Transverse colon (tissue), 4 donors: ENCODE measurements at regions not wholly inside any gene's neighbourhood (a gene's known extent, or its start where the extent isn't known, plus 50 kb on each side); places are given as distances from the start of the nearest gene placed in this dataset.

Experiments used
- DNase-seq: peaks from one replicate; pipeline ENCODE4 v3.0.0-alpha.2; 2019
- H3K27ac ChIP-seq, 4 donors: fragments of 200-600 bp; sonication (generic); 2 replicates each; pipeline ENCODE4 v1.5.1; 2016 to 2018; ENCODE audit warnings: inconsistent platforms in 4 of 4
- H3K27me3 ChIP-seq: fragments of 200-600 bp; sonication (generic); 2 replicates; pipeline ENCODE4 v1.5.1; 2017; ENCODE audit warnings: inconsistent platforms
- H3K36me3 ChIP-seq, 4 donors: fragments of 200-600 bp; sonication (generic); 2 replicates each; pipeline ENCODE4 v1.5.1; 2017 to 2019; ENCODE audit warnings: inconsistent platforms in 4 of 4
- H3K4me1 ChIP-seq, 4 donors: fragments of 200-600 bp; sonication (generic); 2 replicates each; pipeline ENCODE4 v1.5.1; 2017 to 2020; ENCODE audit warnings: inconsistent platforms in 4 of 4
- H3K4me3 ChIP-seq, 4 donors: fragments of 200-600 bp; sonication (generic); 1 replicate in 1 of 4; 2 replicates in 3 of 4; pipeline versions ENCODE4 v1.5.1 to v1.6.1; 2017 to 2019; ENCODE audit warnings: inconsistent platforms in 4 of 4
- H3K9me3 ChIP-seq, 2 donors: fragments of 200-600 bp; sonication (generic); 2 replicates each; pipeline ENCODE4 v1.5.1; 2017 to 2019; ENCODE audit warnings: inconsistent platforms in 2 of 2
- CTCF ChIP-seq, 5 experiments: fragments of 200-600 bp in 3 of 5; fragments of 450-650 bp in 2 of 5; sonication (generic) in 3 of 5; IDR thresholded peaks; 1 replicate in 2 of 5; 2 replicates in 3 of 5; pipeline ENCODE4 v1.5.1; 2016 to 2017; ENCODE audit warnings: antibody characterized with exemption in 5 of 5, inconsistent platforms in 3 of 5, mild to moderate bottlenecking in 2 of 5, moderate library complexity in 1 of 5
- EP300 ChIP-seq: sonication (generic); formaldehyde crosslinking; IDR thresholded peaks from one replicate; pipeline ENCODE4 v1.6.1; 2017; ENCODE audit warnings: antibody characterized with exemption, low read depth
- POLR2A ChIP-seq: fragments of 450-650 bp; IDR thresholded peaks from one replicate; pipeline ENCODE4 v1.6.1; 2016; ENCODE audit warnings: antibody characterized with exemption, mild to moderate bottlenecking, moderate library complexity
- POLR2AphosphoS5 ChIP-seq, 3 donors: sonication (generic); formaldehyde crosslinking; IDR thresholded peaks; one replicate each; pipeline ENCODE4 v1.6.1; 2016; ENCODE audit warnings: antibody characterized with exemption in 3 of 3
- WGBS, 2 donors: methylation state at CpG; one replicate each; pipeline ENCODE4 v1.1.5; 2018; ENCODE audit warnings: low coverage in 1 of 2; 5-methylcytosine and 5-hydroxymethylcytosine counted together
- in situ Hi-C, 4 donors: fragments of 200-750 bp; cut with MboI; loops; one replicate each; pipeline versions ENCODE4 v1.15.0 to v1.15.1; 2017; ENCODE audit warnings: low sequenced_read_pairs in 3 of 4, low pct_ligation_motif_present in 1 of 4, low pct_unique_long_range_greater_than_20kb in 1 of 4
- intact Hi-C: fragments of 100-400 bp; cut with DNase I; formaldehyde crosslinking; loops from one replicate; pipeline ENCODE4 v1.15.1; 2023; ENCODE audit warnings: low total_unique reads

DNA sequence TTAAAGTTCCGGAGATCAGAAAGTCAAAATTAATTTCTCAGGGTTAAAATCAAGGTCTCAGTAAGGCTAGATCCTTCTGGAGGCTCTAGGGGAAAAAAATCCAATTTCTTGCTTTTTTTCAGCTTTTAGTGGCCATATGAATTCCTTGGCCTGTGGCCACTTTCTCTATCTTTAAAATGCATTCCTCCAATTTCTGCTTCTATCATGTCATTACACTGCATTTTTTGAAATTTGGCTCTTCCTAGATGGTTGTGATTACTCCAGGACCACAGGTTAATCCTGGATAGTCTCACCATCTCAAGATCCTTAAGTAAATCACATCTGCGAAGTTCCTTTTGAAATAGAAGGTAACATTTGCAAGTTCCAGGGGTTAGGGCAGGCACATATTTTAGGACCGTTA, 1294.9 kb upstream of the CITED2 start:
- in situ Hi-C loops (no loop called here), intact Hi-C loops (no loop called here)
- Histone ChIP-seq H3K36me3 (no peaks in the 10 kb centered on the region), H3K4me1 (no peaks in the 10 kb centered on the region), H3K27ac (no peak overlapping the region), H3K4me3 (no peak overlapping the region), H3K9me3 (no peaks in the 10 kb centered on the region), H3K27me3 (no peaks in the 10 kb centered on the region)
- TF ChIP-seq CTCF (IDR thresholded peaks at IDR 0.05) (no peak), POLR2A (no peak), POLR2AphosphoS5 (IDR thresholded peaks at IDR 0.05) (no peak), EP300 (no peak)
- WGBS, 2 donors: 76 to 82% methylated on average over 3 of the region's 3 CpGs
- DNase-seq: no peak

DNA sequence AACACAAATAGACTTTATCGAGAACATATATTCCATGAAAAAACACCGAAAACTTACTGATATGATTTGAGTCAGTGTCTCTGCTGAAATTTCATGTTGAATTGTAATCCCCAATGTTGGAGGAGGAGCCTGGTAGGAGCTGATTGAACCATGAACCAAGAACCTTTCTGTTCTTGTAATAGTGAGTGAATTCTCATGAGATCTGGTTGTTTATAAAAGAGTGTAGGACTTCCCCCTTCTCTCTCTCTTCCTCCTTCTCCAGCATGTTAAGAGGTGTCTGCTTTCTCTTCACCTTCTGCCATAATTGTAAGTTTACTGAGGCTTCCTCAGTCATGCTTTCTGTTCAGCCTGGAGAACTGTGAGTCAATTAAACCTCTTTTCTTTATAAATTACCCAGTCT, 1289.3 kb upstream of the CITED2 start:
- WGBS, 2 donors: 85 to 89% methylated on average over 2 of the region's 2 CpGs
- Histone ChIP-seq H3K27ac (no peak overlapping the region), H3K4me3 (no peak overlapping the region), H3K27me3 (no peaks in the 10 kb centered on the region), H3K9me3 (no peaks in the 10 kb centered on the region), H3K36me3 (no peaks in the 10 kb centered on the region), H3K4me1 (no peaks in the 10 kb centered on the region)
- no peak for TF ChIP-seq POLR2A
- no peak for TF ChIP-seq POLR2AphosphoS5 (IDR thresholded peaks at IDR 0.05)
- TF ChIP-seq EP300: no peak
- TF ChIP-seq CTCF (IDR thresholded peaks at IDR 0.05): no peak
- intact Hi-C loops (no loop called here), in situ Hi-C loops (no loop called here)
- DNase-seq: no peak

GRCh38 chr6:140663094-140663493, 1288.6 kb upstream of the CITED2 start:
- H3K36me3 ChIP-seq: no peaks in the 10 kb centered on the region
- H3K27me3 ChIP-seq: no peaks in the 10 kb centered on the region
- in situ Hi-C loops (no loop called here), intact Hi-C loops (no loop called here)
- no peaks in the 10 kb centered on the region for H3K9me3 ChIP-seq
- TF ChIP-seq POLR2A (no peak), POLR2AphosphoS5 (IDR thresholded peaks at IDR 0.05) (no peak), CTCF (IDR thresholded peaks at IDR 0.05) (no peak), EP300 (no peak)
- no peaks in the 10 kb centered on the region for H3K4me1 ChIP-seq
- DNase-seq: no peak
- H3K4me3 ChIP-seq: no peak overlapping the region
- H3K27ac ChIP-seq: no peak overlapping the region
- WGBS, 2 donors: 93 to 96% methylated on average over 2 of the region's 2 CpGs

- no peak for DNase-seq
- Histone ChIP-seq H3K9me3 (no peaks in the 10 kb centered on the region), H3K4me1 (no peaks in the 10 kb centered on the region), H3K27me3 (no peaks in the 10 kb centered on the region), H3K36me3 (no peaks in the 10 kb centered on the region), H3K27ac (no peak overlapping the region), H3K4me3 (no peak overlapping the region)
- TF ChIP-seq POLR2AphosphoS5 (IDR thresholded peaks at IDR 0.05) (no peak), EP300 (no peak), CTCF (IDR thresholded peaks at IDR 0.05) (no peak), POLR2A (no peak)
- WGBS, 2 donors: 75 to 78% methylated on average over 3 of the region's 3 CpGs
- in situ Hi-C loops: no loop called here
- intact Hi-C loops: no loop called here
Measured at GRCh38 chr6:140661691-140662090, 1287.2 kb upstream of the CITED2 start.
